ENCODE measurements at regions not wholly inside any gene's neighbourhood (a gene's known extent, or its start where the extent isn't known, plus 50 kb on each side); places are given as distances from the start of the nearest gene placed in this dataset.

- TF ChIP-seq, protein P1, sequence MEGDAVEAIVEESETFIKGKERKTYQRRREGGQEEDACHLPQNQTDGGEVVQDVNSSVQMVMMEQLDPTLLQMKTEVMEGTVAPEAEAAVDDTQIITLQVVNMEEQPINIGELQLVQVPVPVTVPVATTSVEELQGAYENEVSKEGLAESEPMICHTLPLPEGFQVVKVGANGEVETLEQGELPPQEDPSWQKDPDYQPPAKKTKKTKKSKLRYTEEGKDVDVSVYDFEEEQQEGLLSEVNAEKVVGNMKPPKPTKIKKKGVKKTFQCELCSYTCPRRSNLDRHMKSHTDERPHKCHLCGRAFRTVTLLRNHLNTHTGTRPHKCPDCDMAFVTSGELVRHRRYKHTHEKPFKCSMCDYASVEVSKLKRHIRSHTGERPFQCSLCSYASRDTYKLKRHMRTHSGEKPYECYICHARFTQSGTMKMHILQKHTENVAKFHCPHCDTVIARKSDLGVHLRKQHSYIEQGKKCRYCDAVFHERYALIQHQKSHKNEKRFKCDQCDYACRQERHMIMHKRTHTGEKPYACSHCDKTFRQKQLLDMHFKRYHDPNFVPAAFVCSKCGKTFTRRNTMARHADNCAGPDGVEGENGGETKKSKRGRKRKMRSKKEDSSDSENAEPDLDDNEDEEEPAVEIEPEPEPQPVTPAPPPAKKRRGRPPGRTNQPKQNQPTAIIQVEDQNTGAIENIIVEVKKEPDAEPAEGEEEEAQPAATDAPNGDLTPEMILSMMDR (IDR thresholded peaks at IDR 0.05; ENCODE audit: low read depth, low read length): no peak
- DNase-seq: no peak
- Histone ChIP-seq H3K27me3 (no peaks in the 10 kb centered on the region), H3K36me3 (no peaks in the 10 kb centered on the region), H3K4me3 (ENCODE audit: low read depth, low read length) (no peak overlapping the region), H3K4me1 (no peaks in the 10 kb centered on the region), H3K9me3 (no peaks in the 10 kb centered on the region)
Observed at GRCh38 chr2:109065391-109065734, 63.6 kb upstream of the SH3RF3 start.

DNA sequence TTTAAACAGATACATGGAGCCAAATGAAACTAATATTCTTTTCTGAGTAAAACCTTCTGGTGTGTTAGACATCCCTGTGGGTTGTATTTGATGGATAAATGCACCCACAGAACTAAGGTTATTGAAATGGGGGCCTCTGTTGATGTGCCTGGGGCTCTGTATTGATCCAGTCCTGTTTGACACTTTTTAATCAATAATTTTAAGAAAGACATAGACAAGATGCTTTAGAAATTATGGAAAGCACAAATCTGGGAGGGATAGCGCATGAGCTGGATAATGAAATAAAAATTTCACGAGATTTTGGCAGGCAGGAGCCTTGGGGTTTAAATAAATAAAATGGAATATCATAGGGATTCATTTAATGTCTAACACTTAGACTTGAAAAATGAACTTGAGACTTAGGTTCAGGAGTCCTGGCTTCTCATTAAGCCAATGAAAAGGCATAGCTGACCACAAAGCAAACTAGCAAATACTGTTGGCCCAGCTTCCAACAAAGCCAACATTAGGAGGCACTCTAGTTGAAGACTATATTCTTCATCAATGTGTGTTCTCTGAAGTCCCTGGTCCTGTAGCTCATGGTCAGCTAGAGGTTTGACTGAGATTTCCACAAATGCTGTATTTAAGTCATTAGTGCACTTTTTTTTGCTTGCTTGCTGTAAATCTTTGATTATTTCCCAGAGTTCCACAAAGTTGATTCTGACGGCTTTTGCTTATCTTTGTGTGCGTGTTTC lies 64.2 kb upstream of the SH3RF3 start:
- no peak for DNase-seq
- H3K36me3 ChIP-seq: no peaks in the 10 kb centered on the region
- TF ChIP-seq, protein P1 (IDR thresholded peaks at IDR 0.05; ENCODE audit: low read depth, low read length): no peak
- no peaks in the 10 kb centered on the region for H3K9me3 ChIP-seq
- no peak overlapping the region for H3K4me3 ChIP-seq (ENCODE audit: low read depth, low read length)
- no peaks in the 10 kb centered on the region for H3K27me3 ChIP-seq
- H3K4me1 ChIP-seq: no peaks in the 10 kb centered on the region

- Histone ChIP-seq H3K4me1 (no peaks in the 10 kb centered on the region), H3K9me3 (no peaks in the 10 kb centered on the region), H3K4me3 (ENCODE audit: low read depth, low read length) (no peak overlapping the region), H3K36me3 (no peaks in the 10 kb centered on the region), H3K27me3 (no peaks in the 10 kb centered on the region)
- TF ChIP-seq, protein P1 (IDR thresholded peaks at IDR 0.05; ENCODE audit: low read depth, low read length): no peak
- DNase-seq: peak; percentile 12
Observed at GRCh38 chr2:109062859-109063700, 65.9 kb upstream of the SH3RF3 start.

DNA sequence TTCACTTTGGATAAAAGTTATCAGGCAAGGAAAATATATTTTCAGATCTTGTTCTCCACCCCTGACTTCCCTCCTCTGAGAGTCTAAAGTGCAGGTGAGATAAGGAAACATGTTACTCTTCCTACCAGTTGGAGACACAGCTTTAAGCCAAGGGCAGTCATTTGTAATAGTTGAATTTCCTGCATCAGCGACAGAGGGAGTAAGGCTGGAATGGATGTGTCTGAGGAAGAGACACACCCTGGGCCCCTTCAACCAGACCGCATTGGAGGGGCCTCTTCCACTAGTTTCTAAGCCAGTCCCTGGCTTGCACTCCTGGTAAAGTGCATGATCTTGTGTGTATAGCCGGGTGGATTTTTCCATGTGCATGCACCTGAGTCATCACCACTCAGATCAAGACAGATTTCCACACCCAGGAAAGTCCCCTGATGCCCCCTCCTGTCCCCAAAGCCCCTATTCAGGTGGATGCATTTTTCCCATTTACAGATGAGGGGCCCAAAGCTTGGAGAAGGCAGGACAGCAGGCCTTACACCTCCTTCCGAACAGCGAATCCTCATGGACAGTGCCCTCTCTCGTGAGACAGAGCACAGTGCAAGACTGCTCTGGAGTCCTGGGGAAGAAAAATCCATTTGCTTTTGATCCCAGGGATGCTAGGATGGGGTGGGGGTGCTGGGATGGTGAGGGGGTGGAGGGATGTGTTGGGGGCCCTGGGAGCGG lies 66.7 kb upstream of the SH3RF3 start:
- TF ChIP-seq, protein P1 (IDR thresholded peaks at IDR 0.05; ENCODE audit: low read depth, low read length): no peak
- H3K4me3 ChIP-seq (ENCODE audit: low read depth, low read length): no peak overlapping the region

DNA sequence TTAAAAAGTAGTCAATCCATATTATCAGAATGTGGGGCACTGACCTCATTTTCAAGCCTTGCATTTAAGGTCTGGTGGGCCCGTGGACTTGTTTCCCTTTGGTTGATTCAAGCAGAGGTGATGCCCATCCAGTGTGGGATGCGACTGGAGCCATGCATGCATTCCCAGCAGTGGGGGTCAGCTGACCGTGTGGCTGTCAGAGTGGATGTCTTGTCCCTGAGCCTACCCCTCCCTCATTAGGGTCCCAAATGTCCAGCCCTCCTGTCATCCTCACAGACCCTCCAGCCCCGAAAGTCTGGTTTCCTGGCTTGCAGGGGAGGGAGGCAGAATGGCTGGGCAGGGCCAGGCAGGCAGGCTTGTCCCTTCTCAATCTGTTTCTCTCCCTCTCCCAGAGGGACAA lies 67.3 kb upstream of the SH3RF3 start:
- H3K36me3 ChIP-seq: no peaks in the 10 kb centered on the region
- no peaks in the 10 kb centered on the region for H3K27me3 ChIP-seq
- no peaks in the 10 kb centered on the region for H3K4me1 ChIP-seq

More for the DNA sequence above, 66.7 kb upstream of the SH3RF3 start:
- no peak for DNase-seq
- Histone ChIP-seq H3K36me3 (no peaks in the 10 kb centered on the region), H3K9me3 (no peaks in the 10 kb centered on the region), H3K4me1 (no peaks in the 10 kb centered on the region), H3K27me3 (no peaks in the 10 kb centered on the region)

More for the DNA sequence above, 67.3 kb upstream of the SH3RF3 start:
- TF ChIP-seq, protein P1 (IDR thresholded peaks at IDR 0.05; ENCODE audit: low read depth, low read length): no peak
- H3K9me3 ChIP-seq: no peaks in the 10 kb centered on the region
- DNase-seq: no peak
- H3K4me3 ChIP-seq (ENCODE audit: low read depth, low read length): no peak overlapping the region

Measured in BE2C (cell line).